ENCODE measurements at regions not wholly inside any gene's neighbourhood (a gene's known extent, or its start where the extent isn't known, plus 50 kb on each side); places are given as distances from the start of the nearest gene placed in this dataset.

GRCh38 chr1:101290922-101291561, 54.2 kb downstream of the S1PR1 start:
- DNase-seq = no peak

GRCh38 chr1:101291562-101292380, 55.0 kb downstream of the S1PR1 start:
- peak; percentile 89 for DNase-seq

- DNase-seq = peak; percentile 87
These were observed 56.7 kb downstream of the S1PR1 start for GRCh38 chr1:101293461-101294051.

GRCh38 chr1:101295209-101295608, 58.4 kb downstream of the S1PR1 start:
- no peak for DNase-seq

- DNase-seq = no peak
These were observed 61.8 kb downstream of the S1PR1 start for GRCh38 chr1:101298663-101299062.

- no peak for DNase-seq
These were observed 62.3 kb downstream of the S1PR1 start for GRCh38 chr1:101299141-101299540.

GRCh38 chr1:101299710-101300109, 62.9 kb downstream of the S1PR1 start:
- no peak for DNase-seq

- DNase-seq = no peak
These were observed 64.1 kb downstream of the S1PR1 start for GRCh38 chr1:101300916-101301315.

GRCh38 chr1:101301446-101302057, 64.7 kb downstream of the S1PR1 start:
- DNase-seq = no peak

- no peak for DNase-seq
These were observed 66.2 kb downstream of the S1PR1 start for GRCh38 chr1:101302831-101303511.

GRCh38 chr1:101307985-101308689, 71.3 kb downstream of the S1PR1 start:
- no peak for DNase-seq

GRCh38 chr1:101308935-101309333, 72.1 kb downstream of the S1PR1 start:
- no peak for DNase-seq

GRCh38 chr1:101309334-101310311, 72.8 kb downstream of the S1PR1 start:
- peak; percentile 39 for DNase-seq

GRCh38 chr1:101310506-101310905, 73.7 kb downstream of the S1PR1 start:
- DNase-seq = no peak

GRCh38 chr1:101311146-101311920, 74.5 kb downstream of the S1PR1 start:
- no peak for DNase-seq

GRCh38 chr1:101312147-101312546, 75.3 kb downstream of the S1PR1 start:
- no peak for DNase-seq

GRCh38 chr1:101313356-101313755, 76.5 kb downstream of the S1PR1 start:
- no peak for DNase-seq

GRCh38 chr1:101314244-101314643, 77.4 kb downstream of the S1PR1 start:
- no peak for DNase-seq

GRCh38 chr1:101316256-101316655, 79.4 kb downstream of the S1PR1 start:
- no peak for DNase-seq

GRCh38 chr1:101316799-101317198, 80.0 kb downstream of the S1PR1 start:
- no peak for DNase-seq
